ENCODE measurements at regions not wholly inside any gene's neighbourhood (a gene's known extent, or its start where the extent isn't known, plus 50 kb on each side); places are given as distances from the start of the nearest gene placed in this dataset.
"Not testable (repeated sequence)": the region's sequence is repeated elsewhere in the genome, so short reads cannot be mapped to it uniquely, and the experiment has no call there.

DNA sequence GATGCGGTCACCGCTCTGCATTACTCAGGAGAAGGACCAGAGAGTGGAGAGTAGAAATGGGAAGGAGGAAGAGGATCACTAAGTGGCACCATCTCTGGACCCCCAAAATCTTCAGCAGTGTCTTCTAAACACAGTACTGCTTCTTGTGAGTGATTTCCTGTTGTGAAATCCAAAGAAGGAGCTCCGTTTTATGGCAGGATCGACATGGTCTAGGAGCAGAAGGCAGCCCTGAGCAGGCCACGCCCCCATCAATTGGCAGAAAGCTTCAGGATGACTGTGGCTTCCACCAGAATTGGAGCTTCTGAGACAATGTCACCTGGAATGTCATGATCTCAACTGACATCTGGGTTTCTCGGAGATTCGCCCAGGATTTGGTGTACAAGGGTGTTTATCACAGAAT, 171.5 kb downstream of the ADSS2 start:
- intact Hi-C loops (cut with micrococcal nuclease): no loop called here
- no peak for ATAC-seq
- DNase-seq: no peak

DNA sequence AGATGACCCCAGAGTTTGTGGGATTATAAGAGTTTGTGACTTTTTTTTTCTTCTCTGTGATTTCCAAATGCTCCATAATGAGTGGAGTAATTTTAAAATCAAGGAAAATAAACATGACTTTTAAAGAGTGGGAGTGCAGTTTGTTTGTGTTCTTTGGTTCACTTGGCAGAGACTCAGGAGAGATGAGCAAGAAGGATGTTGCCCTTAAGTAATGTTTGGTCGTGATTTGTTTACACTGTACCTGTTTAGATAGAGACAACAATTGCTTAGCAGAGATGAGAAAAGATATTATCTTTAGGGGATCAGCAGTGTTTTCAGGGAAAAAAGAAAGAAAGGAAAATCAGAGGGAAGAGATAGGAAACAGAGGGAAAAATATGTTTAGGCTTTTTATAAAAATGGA, 170.8 kb downstream of the ADSS2 start:
- DNase-seq (no peak), ATAC-seq (no peak)
- intact Hi-C loops (cut with micrococcal nuclease): no loop called here

- intact Hi-C loops (cut with micrococcal nuclease): no loop called here
- ATAC-seq: no peak
Observed at GRCh38 chr1:244283772-244284171, 167.9 kb downstream of the ADSS2 start.

DNA sequence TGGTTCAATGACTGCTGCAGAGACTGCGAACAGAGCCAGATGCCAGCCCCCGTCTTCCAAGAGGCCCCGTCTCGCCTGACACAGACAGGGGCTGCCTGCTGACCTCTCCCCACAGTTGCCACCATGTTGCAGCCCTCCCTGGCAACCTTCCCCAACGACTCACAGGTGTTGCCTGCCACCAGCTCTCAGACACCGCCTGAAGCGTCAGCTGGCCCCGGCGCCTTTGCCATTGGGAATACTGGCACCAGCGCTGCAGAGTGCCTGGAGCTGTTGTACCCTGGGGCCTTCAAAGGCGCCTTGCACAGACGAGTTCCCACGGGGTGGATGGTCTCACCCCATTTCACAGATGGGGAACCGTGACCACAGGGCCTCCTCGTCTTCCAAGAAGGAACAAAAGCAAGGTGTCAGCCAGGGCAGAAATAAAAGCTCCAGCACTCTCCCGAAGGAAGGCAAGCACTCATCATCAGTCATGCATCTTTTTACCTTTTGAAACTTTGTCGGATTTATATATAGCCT, 167.0 kb downstream of the ADSS2 start:
- intact Hi-C loops (cut with micrococcal nuclease): no loop called here
- ATAC-seq: no peak
- DNase-seq: no peak

More at GRCh38 chr1:244283772-244284171, 167.9 kb downstream of the ADSS2 start:
- no peak for DNase-seq

DNA sequence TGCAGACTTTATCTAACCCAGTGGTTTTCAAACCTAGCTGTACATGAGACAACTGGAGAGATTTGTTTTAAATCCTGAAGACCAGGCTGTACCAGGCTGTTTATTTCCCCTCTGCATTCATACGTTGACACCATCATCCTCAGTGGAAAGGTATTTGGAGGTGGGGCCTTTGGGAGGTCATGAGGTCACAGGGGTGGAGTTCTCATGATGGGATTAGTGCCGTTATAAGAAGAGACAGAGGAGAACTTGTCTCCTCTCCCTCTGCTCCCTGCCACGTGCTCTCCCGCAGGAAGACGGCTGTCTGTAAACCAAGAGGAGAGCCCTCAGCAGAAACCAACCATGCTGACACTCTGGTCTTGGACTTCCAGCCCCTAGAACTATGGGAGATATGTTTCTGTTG, 165.4 kb downstream of the ADSS2 start:
- DNase-seq (no peak), ATAC-seq (no peak)
- intact Hi-C loops (cut with micrococcal nuclease): no loop called here

- intact Hi-C loops (cut with micrococcal nuclease): no loop called here
- DNase-seq (no peak), ATAC-seq (no peak)
Observed at GRCh38 chr1:244287726-244288125, 164.0 kb downstream of the ADSS2 start.

- intact Hi-C loops (cut with micrococcal nuclease): no loop called here
- ATAC-seq: no peak
- no peak for DNase-seq
Observed at GRCh38 chr1:244288663-244289062, 163.0 kb downstream of the ADSS2 start.

GRCh38 chr1:244289991-244290785, 161.5 kb downstream of the ADSS2 start:
- ATAC-seq (no peak), DNase-seq (no peak)
- intact Hi-C loops (cut with micrococcal nuclease): no loop called here

DNA sequence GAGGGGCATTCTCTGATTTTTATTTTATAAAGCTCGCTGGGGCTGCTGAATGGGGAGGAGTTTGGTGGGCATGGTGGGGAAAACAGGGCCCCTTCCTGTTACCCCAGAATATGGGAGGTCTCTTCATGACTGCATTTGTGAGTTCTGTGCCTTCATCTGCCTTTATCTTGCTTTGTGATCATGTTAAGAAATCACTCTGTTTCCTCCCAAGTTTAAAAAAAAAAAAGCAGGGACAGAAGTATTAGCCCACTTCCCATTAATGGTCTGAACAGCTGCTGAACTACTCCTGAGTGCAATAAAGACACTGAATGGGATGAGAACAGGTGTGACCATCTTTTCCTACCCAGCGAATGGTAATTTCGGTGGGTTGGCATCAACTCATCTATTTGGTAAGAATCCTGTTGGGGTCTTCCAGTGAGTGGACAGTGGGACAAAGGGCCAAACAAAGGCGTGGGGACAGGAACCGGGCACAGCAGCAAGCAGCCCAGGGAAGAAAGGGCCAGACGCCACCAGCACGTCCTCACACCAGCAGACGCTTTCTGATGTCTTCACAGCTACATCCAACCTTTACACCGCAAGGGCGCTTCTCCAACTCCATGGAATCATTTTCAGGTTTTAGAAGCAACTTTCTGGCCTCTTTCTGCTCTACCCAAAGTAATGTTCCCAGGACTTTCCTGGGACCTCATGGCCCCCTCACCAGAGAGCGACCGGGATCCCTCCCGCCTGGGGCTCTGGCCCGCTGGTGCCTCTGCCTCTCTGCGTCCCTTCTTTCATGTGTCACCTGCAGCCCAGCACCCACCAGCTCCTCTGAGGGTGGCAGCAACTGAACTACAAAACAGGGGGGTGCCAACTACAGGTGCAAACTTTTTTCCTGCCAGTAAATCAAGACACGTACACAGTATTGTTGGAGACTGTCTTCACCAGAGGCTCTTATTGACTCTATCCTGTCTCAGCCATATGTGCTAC, 160.2 kb downstream of the ADSS2 start:
- DNase-seq (no peak), ATAC-seq (no peak)
- intact Hi-C loops (cut with micrococcal nuclease): no loop called here

DNA sequence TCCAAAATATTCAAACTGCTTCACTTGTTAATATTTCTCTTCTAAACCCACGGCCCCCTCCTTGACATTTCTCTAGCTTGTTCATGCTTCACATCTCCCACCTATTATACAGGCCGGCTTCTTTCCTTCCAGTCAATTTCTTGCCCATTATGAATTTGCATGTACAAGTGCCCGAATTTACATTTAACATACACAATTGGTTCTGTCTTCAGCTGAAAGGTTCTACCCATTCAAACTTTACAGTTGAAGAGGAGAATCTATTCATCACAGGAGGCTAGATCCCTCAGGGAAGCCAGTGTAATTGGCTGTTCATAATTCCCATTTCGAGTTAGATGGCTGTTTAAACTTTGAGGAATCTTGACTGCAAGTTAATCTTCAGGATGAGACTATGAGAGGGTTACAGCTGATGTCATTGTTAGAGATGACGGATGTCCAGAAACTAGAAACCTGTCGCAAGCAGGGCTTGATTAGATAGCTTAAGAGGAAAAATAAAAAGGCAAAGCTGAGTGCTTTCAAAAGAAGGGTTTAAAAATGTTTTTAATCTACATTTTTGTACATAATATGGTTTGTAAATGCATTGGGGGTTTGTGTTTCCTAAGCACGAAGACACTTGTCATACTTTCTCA, 157.0 kb downstream of the ADSS2 start:
- DNase-seq (no peak), ATAC-seq (no peak)
- intact Hi-C loops (cut with micrococcal nuclease): no loop called here

GRCh38 chr1:244296003-244296402, 155.7 kb downstream of the ADSS2 start:
- intact Hi-C loops (cut with micrococcal nuclease): no loop called here
- DNase-seq: no peak
- ATAC-seq: no peak

- no peak for DNase-seq
- intact Hi-C loops (cut with micrococcal nuclease): no loop called here
- peak; percentile 37 for ATAC-seq
Observed at GRCh38 chr1:244296447-244296846, 155.3 kb downstream of the ADSS2 start.

DNA sequence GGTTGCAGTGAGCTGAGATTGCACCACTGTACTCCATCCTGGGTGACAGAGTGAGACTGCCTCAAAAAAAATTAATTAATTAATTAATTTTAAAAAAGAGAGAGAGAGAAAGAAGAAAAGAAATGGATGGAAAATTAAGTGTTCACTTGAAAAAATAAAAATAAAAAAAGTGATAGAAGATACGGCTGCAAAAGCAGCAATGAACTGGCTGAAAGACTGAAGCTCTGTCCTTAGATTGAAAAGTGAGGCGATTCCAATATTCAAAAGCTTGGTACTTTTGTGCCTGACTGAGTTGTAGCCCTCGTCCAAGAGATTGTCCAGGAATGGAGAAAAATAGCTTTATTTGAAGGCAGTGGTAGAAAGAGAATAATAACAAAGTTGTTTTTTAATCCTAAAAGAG, 154.6 kb downstream of the ADSS2 start:
- DNase-seq: no peak
- intact Hi-C loops (cut with micrococcal nuclease): no loop called here
- ATAC-seq: no peak

- intact Hi-C loops (cut with micrococcal nuclease): no loop called here
- DNase-seq (no peak), ATAC-seq (no peak)
Observed at GRCh38 chr1:244297616-244298015, 154.1 kb downstream of the ADSS2 start.

DNA sequence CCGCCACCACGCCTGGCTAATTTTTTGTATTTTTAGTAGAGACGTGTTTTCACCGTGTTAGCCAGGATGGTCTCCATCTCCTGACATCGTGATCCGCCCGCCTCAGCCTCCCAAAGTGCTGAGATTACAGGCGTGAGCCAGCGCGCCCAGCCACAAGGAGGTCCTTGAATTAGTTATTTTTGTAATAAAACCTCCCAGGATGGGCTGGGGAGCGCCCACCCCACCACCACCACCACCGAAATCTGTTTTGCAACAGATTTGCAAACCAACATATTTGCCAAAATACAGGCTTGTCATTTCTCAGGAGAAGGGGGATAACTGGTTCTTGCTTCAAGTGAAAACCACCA, 151.7 kb downstream of the ADSS2 start:
- DNase-seq; ATAC-seq; intact Hi-C loops (cut with micrococcal nuclease): not testable (repeated sequence)

- no peak for ATAC-seq
- no peak for DNase-seq
- intact Hi-C loops (cut with micrococcal nuclease): no loop called here
Observed at GRCh38 chr1:244301595-244302130, 150.0 kb downstream of the ADSS2 start.

DNA sequence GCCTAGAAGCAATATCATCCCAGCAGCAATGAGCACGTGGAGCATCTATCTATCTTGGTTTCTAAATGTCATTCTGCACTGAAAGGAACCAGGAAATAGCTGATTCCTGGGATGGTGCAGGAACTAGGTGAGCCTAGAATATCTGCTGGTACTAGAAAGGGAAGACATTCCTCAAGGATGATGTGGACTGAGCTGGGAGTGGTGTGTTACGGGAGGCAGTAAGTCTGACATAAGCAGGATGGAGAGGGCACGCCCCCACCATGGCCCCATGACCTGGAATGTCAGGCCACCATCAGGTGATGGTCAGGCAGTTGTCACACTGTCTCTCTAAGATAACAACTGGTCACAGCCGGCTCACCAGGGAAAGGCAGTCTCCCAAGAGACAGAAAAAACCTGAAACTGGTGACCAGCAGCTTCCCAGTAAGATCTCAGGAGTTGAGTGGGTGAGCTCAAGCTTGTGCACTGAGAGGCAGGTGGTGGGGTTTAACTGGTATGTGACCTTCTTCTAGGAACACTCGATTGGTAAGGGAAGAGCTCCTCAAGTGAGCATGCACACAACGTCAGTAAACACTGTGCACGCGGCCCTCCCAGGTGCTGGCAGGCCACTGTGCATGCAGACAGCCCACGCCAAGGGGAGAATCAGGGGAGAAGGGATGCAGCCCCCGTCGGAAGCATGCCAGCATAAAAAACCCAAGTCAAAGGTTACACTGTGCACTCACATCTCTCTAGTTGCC, 148.7 kb downstream of the ADSS2 start:
- DNase-seq (no peak), ATAC-seq (no peak)
- intact Hi-C loops (cut with micrococcal nuclease): no loop called here

DNA sequence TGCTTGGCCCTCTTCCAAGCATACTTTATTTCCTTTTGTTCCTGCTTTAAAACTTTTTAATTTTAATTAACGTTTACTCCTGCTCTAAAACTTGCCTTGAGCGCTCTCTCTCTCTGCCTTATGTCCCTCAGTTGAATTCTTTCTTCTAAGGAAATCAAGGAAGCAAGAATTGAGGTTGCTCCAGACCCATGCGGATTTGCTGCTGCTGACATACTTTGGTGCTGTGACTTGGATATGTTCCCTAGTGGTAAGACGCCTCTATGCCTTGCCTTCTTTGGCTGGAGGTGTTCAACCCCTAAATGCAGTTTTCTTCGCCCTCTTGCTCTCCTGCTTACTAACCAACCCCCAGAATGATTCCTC, 148.1 kb downstream of the ADSS2 start:
- intact Hi-C loops (cut with micrococcal nuclease): no loop called here
- DNase-seq (no peak), ATAC-seq (no peak)

DNA sequence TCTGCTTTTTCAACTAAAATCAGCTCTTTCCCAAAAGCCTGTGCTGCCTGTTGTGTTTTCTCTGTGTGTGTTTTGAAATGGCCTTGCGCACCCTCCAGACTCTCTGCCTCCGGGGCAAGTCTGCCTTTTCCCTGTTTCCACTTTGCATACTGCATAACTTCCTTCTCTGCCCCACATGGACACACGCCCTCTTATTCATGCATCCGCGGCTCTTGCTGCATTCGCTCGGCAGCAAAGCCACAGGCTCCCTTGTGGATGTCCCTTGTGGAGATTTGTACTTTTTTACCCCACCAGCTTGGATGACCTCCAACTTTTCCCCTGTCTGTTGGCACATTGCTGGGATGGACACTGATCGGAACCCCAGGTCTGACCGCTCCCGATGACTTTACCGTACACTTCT, 147.6 kb downstream of the ADSS2 start:
- intact Hi-C loops (cut with micrococcal nuclease): no loop called here
- no peak for ATAC-seq

More for the DNA sequence above, 147.6 kb downstream of the ADSS2 start:
- no peak for DNase-seq
